ENCODE measurements at regions not wholly inside any gene's neighbourhood (a gene's known extent, or its start where the extent isn't known, plus 50 kb on each side); places are given as distances from the start of the nearest gene placed in this dataset.

DNA sequence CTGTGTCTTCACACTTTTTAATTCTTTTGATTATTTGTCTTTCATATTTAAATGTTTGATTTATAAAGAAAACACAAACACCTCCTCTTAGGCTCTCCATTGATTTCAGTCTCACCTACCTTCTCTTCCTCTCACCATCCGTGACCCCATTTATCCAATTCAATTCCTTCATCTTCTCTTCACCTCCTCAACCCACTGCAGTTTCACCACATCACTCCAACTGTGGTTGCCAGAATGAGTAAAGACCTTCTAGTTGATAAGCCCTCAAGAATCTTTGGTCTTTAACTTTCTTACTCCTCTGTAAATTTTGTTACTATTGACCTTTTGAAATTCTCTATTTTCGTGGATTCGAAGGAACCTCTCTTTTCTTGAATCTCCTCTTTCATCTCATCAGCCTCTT, 260.7 kb downstream of the CHRM3 start:
- DNase-seq, result no peak
- H2BK20ac ChIP-seq (ENCODE audit: low read depth, low read length), result no peak overlapping the region
- H2BK120ac ChIP-seq (ENCODE audit: low read depth, low read length), result no peak overlapping the region
- POLR2A ChIA-PET (ENCODE audit: unreplicated experiment), result no interaction called here
- WGBS, 2 experiments (ENCODE audit: extremely low coverage in 2 of 2, insufficient read length in 1 of 2), result 56% methylated on average over 3 of the region's 3 CpGs; no CpG with 5 or more reads in 1 of the 2 experiments
- peaks cover 17% of the 10 kb centered on the region for H3K9me3 ChIP-seq (ENCODE audit: control insufficient read depth, insufficient read depth, low read length)
- H3K14ac ChIP-seq (replicated peaks; ENCODE audit: low read depth, low read length), result no peak overlapping the region
- no peak overlapping the region for H2AFZ ChIP-seq (replicated peaks; ENCODE audit: low read length, poor library complexity)
- no peaks in the 10 kb centered on the region for H4K20me1 ChIP-seq (ENCODE audit: insufficient read depth, low read length)
- H3K23ac ChIP-seq (ENCODE audit: low read depth, low read length), result no peak overlapping the region
- H3K79me1 ChIP-seq (ENCODE audit: low read depth in 1 of 2, low read length in 2 of 2), result no peaks in the 10 kb centered on the region
- BruUV-seq (replicated peaks), result no TSS peak
- no peak overlapping the region for H4K91ac ChIP-seq (ENCODE audit: insufficient read depth, low read depth, low read length)
- intact Hi-C loops (cut with micrococcal nuclease), result no loop called here
- H3K4ac ChIP-seq (ENCODE audit: low read depth, low read length), result no peak overlapping the region
- H3K9me1 ChIP-seq (ENCODE audit: insufficient read depth, low read length), result no peaks in the 10 kb centered on the region
- TF ChIP-seq CEBPB (IDR thresholded peaks at IDR 0.05; ENCODE audit: low read depth, low read length), result no peak
- no peak for TF ChIP-seq NFE2L2 (IDR thresholded peaks at IDR 0.05; ENCODE audit: low read depth, low read length)
- no peak for TF ChIP-seq MXI1 (IDR thresholded peaks at IDR 0.05; ENCODE audit: borderline replicate concordance, low read depth, low read length)
- no peaks in the 10 kb centered on the region for H3K36me3 ChIP-seq (ENCODE audit: control insufficient read depth, insufficient read depth, low read length)
- no peak overlapping the region for H2AK5ac ChIP-seq (ENCODE audit: low read depth, low read length)
- in situ Hi-C loops (cut with MboI; ENCODE audit: low sequenced_read_pairs), result no loop called here
- no peak overlapping the region for H3K4me2 ChIP-seq (ENCODE audit: low read depth, low read length)
- no peak overlapping the region for H4K5ac ChIP-seq (ENCODE audit: low read depth, low read length)
- no peak overlapping the region for H3K27ac ChIP-seq (ENCODE audit: insufficient read depth, low read length)
- H3K4me1 ChIP-seq (ENCODE audit: control insufficient read depth, insufficient read depth, low read length), result no peaks in the 10 kb centered on the region
- no peak overlapping the region for H4K8ac ChIP-seq (ENCODE audit: low read depth in 2 of 2, low read length in 2 of 2)
- H3K4me3 ChIP-seq (ENCODE audit: insufficient read depth, low read depth, low read length), result no peak overlapping the region
- CTCF ChIA-PET, result no interaction called here
- no peak overlapping the region for H2AK9ac ChIP-seq (replicated peaks; ENCODE audit: low read depth, low read length, poor library complexity)
- no peak overlapping the region for H3K18ac ChIP-seq (ENCODE audit: low read depth, low read length)
- H3K56ac ChIP-seq (ENCODE audit: extremely low read depth, insufficient read depth, low read length), result no peak overlapping the region
- dilution Hi-C loops (cut with HindIII; ENCODE audit: low sequenced_read_pairs, unreplicated experiment), result no loop called here
- H3K27me3 ChIP-seq (ENCODE audit: control insufficient read depth, insufficient read depth, low read length), result no peaks in the 10 kb centered on the region
- H3K9ac ChIP-seq (ENCODE audit: low read depth, low read length), result no peak overlapping the region
- no peak overlapping the region for H2BK15ac ChIP-seq (ENCODE audit: low read depth, low read length)
- no peak overlapping the region for H2BK5ac ChIP-seq (ENCODE audit: low read depth, low read length, poor library complexity, severe bottlenecking)
- no peak for ATAC-seq (ENCODE audit: low read depth)

All from IMR-90 (cell line).